ENCODE measurements at regions not wholly inside any gene's neighbourhood (a gene's known extent, or its start where the extent isn't known, plus 50 kb on each side); places are given as distances from the start of the nearest gene placed in this dataset.

DNA sequence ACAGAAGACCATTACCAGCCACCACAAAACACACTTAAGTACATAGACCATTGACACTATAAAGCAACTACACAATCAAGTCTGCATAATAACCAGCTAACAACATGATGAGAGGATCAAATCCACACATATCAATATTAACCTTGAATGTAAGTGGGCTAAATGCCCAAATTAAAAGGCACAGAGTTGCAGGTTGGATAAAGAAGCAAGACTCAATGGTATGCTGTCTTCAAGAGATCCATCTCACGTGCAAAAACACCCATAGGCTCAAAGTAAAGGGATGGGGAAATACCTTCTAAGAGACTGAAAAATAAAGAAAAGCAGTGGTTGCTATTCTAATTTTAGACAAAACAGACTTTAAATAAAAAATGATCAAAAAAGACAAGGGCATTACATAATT lies 113.6 kb upstream of the CD180 start:
- TF ChIP-seq, protein P1, sequence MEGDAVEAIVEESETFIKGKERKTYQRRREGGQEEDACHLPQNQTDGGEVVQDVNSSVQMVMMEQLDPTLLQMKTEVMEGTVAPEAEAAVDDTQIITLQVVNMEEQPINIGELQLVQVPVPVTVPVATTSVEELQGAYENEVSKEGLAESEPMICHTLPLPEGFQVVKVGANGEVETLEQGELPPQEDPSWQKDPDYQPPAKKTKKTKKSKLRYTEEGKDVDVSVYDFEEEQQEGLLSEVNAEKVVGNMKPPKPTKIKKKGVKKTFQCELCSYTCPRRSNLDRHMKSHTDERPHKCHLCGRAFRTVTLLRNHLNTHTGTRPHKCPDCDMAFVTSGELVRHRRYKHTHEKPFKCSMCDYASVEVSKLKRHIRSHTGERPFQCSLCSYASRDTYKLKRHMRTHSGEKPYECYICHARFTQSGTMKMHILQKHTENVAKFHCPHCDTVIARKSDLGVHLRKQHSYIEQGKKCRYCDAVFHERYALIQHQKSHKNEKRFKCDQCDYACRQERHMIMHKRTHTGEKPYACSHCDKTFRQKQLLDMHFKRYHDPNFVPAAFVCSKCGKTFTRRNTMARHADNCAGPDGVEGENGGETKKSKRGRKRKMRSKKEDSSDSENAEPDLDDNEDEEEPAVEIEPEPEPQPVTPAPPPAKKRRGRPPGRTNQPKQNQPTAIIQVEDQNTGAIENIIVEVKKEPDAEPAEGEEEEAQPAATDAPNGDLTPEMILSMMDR (IDR thresholded peaks at IDR 0.05; ENCODE audit: low read length, missing control alignments) = no peak
- H3K4me3 ChIP-seq (replicated peaks; ENCODE audit: low read depth, low read length) = no peak overlapping the region
- DNase-seq (ENCODE audit: low read depth) = no peak

DNA sequence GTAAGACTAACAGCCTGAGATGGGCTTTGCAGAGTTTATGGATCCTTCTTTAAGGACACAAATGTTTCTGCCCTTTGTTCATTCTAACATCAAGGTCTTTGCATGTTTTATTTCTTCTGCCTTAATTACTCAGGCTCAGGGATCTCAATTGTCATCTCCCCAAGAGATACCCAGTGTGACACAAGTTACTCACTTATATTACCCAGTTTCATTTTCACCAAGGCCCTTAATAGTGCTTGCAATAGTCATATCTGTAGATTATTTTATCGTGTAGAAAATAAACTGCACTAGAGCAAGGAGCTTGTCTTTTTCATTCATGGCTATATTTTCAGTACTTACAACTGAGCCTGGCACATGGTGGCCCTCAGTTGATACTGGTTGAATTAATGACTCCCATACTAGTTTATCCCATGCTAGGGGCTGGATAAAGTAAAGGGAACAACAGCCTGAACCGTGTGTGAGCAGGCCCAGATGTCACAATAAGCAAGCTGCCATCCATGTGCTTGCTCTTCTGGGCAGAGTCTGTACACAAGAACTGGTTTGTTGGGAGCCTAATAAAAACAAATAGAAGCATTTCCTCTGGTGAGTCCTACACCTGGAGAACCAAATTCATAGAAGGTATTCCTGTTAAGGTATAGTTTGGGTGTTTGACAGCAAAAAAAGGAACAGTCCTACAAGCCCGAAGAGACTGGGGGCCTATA lies 112.5 kb upstream of the CD180 start:
- DNase-seq (ENCODE audit: low read depth) = no peak
- H3K4me3 ChIP-seq (replicated peaks; ENCODE audit: low read depth, low read length) = no peak overlapping the region
- TF ChIP-seq, protein P1 (IDR thresholded peaks at IDR 0.05; ENCODE audit: low read length, missing control alignments) = no peak

DNA sequence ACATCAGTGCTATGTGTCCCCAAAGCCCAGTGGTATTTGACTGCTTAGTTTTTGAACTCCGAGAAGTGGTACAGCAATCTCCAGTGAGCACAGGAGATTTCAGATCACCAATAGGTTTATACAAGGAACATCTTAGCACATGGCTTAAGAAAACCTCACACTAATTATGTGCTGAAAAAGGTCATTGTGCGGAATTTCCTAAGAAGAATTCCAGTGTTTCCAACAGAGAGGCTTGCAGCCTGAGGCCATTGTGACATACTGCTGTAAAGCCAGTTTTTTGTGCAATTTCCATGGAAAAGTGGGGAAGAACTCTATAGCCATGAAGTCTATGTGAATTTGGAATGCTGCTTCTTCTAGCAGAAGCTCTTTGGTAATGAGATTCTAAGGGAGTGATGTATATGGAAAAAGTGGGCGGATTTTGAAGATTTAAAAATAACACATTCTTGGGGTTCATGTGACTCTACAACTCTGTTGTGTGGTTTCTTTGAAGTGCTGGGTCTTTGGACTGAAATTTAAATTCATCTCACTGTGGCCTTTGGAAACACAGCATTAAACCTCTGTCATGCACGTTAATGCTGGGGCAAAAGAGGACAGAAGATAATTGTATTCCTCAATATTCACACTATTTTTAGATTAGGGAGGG lies 110.5 kb upstream of the CD180 start:
- TF ChIP-seq, protein P1 (IDR thresholded peaks at IDR 0.05; ENCODE audit: low read length, missing control alignments) = no peak
- no peak for DNase-seq (ENCODE audit: low read depth)
- no peak overlapping the region for H3K4me3 ChIP-seq (replicated peaks; ENCODE audit: low read depth, low read length)

DNA sequence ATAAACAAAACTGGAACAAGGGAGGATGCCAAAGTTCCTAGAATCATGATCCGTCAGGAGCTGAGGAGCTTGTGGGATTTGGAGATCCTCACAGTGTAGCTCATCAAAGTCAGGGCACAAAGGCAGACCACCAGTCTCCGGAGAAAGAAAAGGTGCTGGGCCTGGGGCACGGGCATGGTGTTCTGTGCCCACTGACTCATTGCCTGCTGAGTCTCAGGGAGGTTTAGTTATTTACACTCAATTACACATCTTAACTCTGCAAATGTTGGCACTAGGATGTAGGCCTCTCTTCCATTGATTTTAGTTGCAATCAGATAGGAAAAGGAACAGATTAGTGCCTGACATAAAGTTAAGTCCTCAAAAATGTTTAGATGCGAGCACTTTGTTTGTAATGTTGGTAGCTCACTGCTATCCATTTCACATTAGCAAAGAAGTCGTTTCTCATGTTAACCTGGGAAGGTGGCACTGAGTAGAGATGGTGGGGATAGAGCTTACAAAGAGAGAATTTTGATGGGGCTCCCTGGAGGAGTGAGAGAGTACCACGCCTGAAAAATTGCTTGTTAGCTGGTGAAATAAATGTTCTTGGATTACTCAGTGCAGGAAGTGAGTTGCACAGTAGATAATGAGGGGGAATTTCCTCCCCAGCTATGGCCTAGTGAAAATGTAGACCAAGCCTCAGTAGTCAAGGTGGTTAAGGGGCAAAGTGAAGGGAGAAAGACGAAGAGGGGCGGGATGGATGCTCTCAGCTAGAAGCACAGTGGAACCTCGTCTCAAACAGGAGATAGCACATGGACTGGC lies 109.5 kb upstream of the CD180 start:
- H3K4me3 ChIP-seq (replicated peaks; ENCODE audit: low read depth, low read length) = no peak overlapping the region
- TF ChIP-seq, protein P1 (IDR thresholded peaks at IDR 0.05; ENCODE audit: low read length, missing control alignments) = no peak
- DNase-seq (ENCODE audit: low read depth) = peak; percentile 65

DNA sequence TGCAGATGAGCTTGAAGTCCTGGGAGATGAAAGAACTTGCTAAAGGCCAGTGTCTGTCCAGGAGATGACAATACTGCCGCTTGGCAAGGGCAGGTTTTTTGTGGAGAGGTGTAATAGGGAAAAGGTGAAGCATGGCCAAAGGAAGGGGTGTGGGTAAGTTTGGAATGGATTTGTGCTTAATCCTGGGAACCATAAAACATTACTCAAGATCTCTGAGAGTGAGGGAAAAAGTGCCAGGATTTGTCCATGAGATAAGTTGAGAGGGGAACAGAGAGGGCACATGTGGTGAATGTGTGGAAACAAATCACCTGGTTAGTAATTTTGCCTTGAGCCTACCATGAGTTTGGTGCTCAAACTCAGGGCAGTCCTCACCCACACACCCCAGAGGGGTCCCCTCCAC lies 108.8 kb upstream of the CD180 start:
- TF ChIP-seq, protein P1 (IDR thresholded peaks at IDR 0.05; ENCODE audit: low read length, missing control alignments) = no peak
- no peak overlapping the region for H3K4me3 ChIP-seq (replicated peaks; ENCODE audit: low read depth, low read length)
- no peak for DNase-seq (ENCODE audit: low read depth)

DNA sequence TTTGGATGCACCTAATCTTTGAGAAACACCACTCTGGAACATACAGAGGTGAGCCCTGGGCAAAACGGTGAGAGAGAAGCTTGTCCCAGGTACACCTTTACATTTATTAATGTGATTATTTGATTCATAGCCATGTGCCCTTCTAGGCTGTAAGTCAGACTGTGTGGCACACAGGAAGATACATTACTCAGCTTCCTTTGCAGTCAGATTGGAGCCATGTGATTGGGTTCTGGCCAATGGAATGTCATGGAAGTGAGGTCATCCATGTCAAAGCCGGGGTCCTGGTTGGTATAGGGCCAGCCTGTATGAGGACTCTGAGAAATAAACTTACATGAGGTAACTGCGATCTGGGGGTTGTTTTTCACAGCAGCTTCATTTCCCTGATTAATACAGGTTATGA lies 106.8 kb upstream of the CD180 start:
- DNase-seq (ENCODE audit: low read depth) = peak; percentile 65
- TF ChIP-seq, protein P1 (IDR thresholded peaks at IDR 0.05; ENCODE audit: low read length, missing control alignments) = no peak
- H3K4me3 ChIP-seq (replicated peaks; ENCODE audit: low read depth, low read length) = no peak overlapping the region
